ENCODE measurements at regions not wholly inside any gene's neighbourhood (a gene's known extent, or its start where the extent isn't known, plus 50 kb on each side); places are given as distances from the start of the nearest gene placed in this dataset.
"Not testable (repeated sequence)": the region's sequence is repeated elsewhere in the genome, so short reads cannot be mapped to it uniquely, and the experiment has no call there.

GRCh38 chr7:131961054-131961680 is 404.7 kb upstream of the PODXL start:
- DNase-seq (ENCODE audit: low spot score): no peak

DNA sequence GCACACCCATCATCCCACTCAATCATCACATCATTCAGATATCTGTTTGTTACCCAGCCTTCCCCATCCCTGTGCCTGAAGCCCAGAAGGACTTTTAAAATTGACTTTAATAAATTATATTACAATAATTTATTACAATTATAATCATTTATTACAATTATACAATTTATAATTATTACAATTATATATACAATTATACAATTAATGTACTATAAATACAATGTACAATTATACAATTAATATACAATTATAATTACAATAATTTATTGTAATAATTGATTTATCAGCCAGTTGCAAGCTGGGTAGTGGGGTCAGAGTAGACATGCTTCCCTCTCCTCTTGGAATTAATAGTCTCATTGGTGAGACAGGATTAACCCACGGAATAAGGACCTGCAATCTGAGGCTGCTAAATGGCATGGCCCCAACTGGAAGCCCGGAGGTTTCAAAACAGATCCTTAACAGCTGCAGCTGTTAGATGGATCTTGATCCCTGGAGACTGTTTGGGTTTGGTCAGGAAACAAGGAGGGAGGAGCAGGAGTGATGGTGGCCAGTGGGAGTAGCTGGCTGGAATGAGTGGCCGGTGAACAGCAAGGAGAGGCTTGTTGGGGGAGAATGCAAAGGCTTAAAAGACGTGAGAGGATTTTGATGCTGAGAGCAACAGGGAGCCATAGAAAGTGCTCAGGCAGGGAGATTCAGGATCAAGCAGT is 402.8 kb upstream of the PODXL start:
- no peak for DNase-seq (ENCODE audit: low spot score)

DNA sequence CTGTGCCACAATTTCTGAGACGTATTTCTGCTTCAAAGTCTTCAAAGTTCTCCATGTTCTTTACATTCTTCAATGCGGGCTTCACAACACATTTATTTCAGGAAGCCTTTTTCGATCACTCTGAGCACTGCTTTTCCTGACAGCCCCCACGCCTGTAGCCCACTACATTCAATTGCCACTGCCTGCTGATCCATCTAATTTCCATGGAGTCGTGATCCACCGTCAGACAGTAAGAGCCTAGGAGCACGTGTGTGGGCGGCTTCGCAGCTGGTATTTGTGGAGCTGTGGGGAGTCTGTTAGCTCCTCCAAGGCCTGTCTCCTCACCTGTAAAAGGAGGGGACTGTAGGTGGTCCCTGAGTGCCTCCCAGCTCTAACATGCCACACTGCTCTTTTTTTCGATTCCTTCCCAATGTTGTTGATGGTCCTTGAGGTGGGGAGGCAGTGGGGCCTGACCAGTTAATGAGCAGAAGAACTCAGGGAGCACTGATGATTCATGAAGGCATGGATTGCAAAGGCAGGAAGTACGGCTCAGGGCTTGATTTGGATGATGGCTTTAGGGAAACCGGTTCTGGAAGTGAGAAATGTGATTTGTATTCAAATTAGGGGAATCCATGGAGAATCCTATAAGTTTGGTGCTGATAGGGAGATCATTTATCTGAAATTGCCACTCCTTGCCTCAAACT is 401.1 kb upstream of the PODXL start:
- DNase-seq (ENCODE audit: low spot score): no peak

- DNase-seq (ENCODE audit: low spot score): no peak
These were observed 400.4 kb upstream of the PODXL start for GRCh38 chr7:131956864-131957263.

- no peak for DNase-seq (ENCODE audit: low spot score)
These were observed 399.3 kb upstream of the PODXL start for GRCh38 chr7:131955679-131956078.

GRCh38 chr7:131953184-131953583 is 396.8 kb upstream of the PODXL start:
- DNase-seq (ENCODE audit: low spot score): no peak

- no peak for DNase-seq (ENCODE audit: low spot score)
These were observed 395.9 kb upstream of the PODXL start for GRCh38 chr7:131952365-131952764.

- no peak for DNase-seq (ENCODE audit: low spot score)
These were observed 394.3 kb upstream of the PODXL start for GRCh38 chr7:131950758-131951157.

DNA sequence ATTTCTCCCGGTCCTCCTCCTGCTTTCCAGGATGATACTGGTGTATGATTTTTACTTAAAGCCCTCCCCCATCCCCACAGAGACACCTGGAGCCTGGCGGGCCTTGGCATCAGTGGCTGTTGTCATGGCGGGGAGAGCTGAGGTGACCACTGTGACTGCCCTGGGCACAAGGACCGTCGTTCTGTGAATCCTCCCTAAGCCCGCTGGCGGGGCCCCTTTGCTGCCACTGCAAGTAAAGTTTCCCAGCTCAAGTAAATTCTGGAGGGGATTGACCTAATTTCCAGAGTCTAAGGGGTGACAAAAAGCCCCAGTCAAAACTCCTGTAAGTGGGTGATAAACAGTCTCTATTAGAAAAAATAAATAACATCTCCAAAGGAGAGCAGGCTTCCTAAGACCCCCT is 393.2 kb upstream of the PODXL start:
- no peak for DNase-seq (ENCODE audit: low spot score)

GRCh38 chr7:131948434-131949053 is 392.1 kb upstream of the PODXL start:
- DNase-seq (ENCODE audit: low spot score): no peak

DNA sequence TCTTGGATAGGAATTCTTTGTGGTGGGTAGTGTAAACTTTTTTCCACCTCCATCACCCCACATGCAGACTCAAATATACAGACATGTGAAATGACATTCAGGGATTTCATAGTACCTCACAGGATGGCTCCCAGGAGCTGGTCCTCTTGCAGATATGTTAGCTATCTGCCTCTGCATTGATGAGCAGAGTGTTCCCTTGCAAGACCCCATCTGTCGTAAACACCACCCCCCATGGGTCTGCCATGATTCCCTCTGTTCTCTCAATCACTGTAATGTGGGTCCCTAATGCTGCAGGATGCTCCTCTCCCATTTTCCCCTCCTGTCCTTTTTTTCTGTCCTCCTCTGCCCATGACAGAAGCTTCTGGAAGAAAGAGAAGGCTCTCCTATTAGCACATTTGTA is 391.2 kb upstream of the PODXL start:
- DNase-seq (ENCODE audit: low spot score): no peak

DNA sequence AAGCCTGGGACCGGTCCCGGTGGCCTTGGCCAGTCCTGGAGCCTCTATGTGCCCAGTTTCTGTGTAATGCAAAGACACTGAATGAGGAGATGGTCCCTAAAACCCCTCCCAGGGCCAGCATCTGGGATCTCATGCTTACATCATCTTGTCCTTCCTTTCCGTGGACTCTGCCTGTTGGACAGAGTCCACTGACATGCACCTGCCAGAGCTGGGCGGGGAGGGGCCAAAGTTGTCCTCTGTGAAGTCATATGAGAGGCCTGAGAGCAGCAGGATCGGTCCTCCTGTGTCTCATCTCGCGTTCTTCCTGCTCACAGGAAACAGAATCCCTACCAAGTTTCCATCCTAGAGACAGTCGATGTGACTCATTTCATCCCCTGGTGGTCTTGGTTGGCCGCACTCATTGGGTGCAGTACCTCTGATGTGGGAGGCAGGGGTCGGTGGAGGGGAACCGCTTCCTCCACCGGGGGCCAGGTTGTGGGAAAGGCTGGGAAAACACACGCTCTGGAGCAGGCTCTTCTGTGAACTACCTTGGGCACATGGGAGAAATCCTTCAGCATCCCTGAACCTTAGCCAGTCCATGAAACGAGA is 389.6 kb upstream of the PODXL start:
- DNase-seq (ENCODE audit: low spot score): no peak

DNA sequence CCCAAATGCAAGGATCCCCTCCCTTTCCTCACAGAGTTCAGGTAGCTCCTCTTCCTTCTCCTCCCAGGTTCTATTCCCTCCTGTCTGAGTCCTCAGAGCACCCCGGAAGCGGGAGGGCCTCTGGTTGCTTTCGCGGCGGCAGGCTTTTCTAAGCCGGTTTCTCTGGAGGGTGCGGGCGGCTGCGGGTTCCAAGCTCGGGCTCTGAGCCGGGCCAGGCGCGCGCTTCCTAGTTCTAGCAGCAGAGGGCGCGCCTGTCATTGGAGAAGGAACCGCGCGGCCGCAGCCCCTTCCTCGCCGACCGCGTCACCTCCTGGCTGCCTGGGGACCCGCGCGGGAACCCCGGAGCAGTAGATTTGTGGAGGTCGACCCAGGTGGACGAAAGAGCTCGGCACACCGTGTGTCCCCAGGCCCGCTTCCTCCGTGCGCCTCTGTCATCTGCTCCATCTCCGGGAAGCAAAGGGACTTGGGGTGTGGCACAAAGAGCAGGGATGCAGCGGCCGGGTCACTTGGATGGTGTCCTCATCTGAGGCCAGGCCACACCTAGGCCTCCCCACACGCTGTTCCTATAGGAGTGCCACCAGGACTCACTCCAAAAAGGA is 389.0 kb upstream of the PODXL start:
- no peak for DNase-seq (ENCODE audit: low spot score)

DNA sequence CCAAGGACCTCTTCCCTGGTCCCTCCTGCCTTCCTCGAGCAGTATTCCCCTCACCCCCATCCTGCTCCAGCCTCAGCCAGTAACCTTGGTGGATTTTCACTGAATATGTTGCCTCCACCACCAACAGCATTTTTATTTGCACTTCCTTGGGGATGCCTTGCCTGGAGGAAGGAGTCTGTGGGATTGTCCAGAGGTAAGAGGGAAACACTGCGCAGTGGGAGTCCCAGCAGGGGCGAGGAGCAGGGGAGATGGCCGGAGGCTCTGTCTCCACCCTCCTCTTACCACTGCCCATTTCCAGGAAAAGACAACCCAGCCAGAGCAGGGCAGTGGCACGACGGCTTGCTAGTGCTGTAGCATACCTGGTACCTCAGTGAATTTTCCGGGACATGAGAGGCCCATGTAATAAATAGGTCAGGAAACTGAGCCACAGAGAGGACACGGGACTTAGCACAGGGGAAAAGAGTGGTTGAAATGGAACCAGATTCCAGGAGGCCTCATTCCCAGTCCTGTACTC is 388.2 kb upstream of the PODXL start:
- no peak for DNase-seq (ENCODE audit: low spot score)

DNA sequence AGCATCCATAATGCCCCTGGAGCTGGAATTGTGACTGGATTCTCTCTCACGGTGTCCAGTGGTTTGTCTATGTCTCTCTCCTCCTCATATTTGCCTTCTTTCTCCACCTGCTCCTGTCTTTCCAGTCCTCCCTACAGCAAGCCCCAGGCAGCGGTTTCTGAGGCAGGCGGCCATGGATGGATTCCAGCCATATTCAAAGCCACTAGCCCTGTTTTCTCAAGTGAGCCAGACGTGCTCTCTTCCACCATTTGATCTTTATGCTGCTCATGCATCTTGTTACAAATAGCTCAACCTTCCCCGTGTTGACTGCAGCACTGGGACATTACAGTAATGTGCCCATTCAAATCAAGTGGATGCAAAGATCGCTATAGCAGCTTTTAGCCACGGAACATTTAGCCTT is 387.2 kb upstream of the PODXL start:
- no peak for DNase-seq (ENCODE audit: low spot score)

GRCh38 chr7:131943211-131943610 is 386.8 kb upstream of the PODXL start:
- no peak for DNase-seq (ENCODE audit: low spot score)

DNA sequence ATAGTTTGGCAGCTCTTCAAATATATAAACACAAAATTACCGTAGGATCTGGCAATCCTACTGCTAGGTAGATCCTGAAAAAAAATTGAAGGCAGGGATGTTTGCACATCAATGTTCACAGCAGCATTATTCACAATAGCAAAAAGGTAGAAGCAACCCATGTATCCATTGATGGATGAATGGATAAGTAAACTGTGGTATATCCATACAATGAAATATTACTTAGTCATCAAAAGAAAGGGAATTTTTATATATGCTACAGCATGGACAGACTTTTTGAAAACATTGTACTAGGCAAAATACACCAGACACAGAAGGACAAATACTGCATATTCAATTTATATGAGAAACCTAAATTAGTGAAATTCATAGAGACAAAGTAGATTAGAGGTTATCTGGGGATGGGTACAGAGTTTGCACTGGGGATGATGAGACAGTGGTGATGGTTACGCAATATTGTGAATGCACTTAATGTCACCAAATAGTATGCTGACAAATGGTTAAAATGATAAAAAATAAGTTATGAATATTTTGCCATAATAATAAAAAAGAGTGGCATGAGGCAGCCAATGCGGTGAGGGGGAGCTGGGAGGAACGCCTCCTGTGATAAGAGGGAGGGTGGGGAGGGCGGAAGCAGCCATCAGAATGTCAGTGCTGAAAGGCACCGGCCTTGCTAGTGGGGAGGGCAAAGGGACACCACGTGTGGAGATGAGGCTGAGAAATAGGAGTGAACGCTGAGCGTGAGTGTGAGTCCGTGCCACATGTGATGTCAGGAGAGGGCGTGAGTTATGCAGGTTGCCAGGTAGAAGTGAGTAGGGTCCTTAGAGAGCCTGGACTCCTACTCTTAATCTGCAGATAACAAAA is 386.1 kb upstream of the PODXL start:
- no peak for DNase-seq (ENCODE audit: low spot score)

- DNase-seq (ENCODE audit: low spot score): no peak
These were observed 384.9 kb upstream of the PODXL start for GRCh38 chr7:131941291-131941690.

GRCh38 chr7:131940621-131941165 is 384.3 kb upstream of the PODXL start:
- DNase-seq (ENCODE audit: low spot score): no peak

- not testable (repeated sequence) for DNase-seq (ENCODE audit: low spot score)
These were observed 382.4 kb upstream of the PODXL start for GRCh38 chr7:131938788-131939187.

DNA sequence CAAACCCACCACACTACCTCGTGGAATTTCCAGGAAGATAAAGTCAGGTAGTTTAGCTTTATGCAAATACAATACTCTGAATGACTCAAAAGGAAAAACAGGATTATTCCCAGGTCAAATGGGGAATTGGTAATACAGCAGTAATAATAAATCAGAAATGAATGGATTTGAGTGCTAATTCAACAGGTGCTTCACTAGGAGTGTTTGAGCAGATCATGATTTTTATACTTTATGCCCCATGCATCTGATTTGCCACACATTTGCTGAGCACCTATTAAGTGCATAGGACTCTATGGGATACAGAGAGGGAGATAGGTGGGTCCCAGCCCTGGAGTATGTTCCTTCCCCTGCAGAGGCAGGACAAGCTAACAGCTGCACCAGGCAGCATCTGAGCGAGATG is 381.4 kb upstream of the PODXL start:
- DNase-seq (ENCODE audit: low spot score): no peak
